HG03571 (cell line): ENCODE measurements at regions not wholly inside any gene's neighbourhood (a gene's known extent, or its start where the extent isn't known, plus 50 kb on each side); places are given as distances from the start of the nearest gene placed in this dataset.
"Not testable (repeated sequence)": the region's sequence is repeated elsewhere in the genome, so short reads cannot be mapped to it uniquely, and the experiment has no call there.

Experiments
- ATAC-seq: cut with Tn5 transposase; IDR thresholded peaks from one replicate; pipeline ENCODE4 v1.9.1; 2021; ENCODE audit not compliant: unreplicated experiment

DNA sequence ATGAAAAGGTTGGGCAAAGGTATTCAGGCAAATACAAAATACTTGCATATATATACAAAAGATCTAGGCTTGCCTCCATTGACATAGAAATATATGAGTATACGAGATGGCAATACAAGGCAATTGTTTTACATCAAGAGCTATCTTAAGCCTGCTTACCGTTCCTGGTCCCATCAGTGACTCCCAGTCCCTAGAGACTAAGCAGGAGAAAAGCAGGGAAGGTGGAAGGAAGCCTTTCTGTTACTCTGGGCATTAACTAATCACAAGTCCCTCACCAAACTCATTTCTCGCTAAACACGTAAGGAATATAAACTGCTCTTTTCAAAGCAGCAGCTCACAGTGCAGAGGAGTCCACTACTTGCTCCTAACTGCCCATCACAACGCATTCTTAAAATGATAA is 125.2 kb downstream of the ZNF608 start:
- ATAC-seq, result no peak

GRCh38 chr5:124620743-124621142 is 125.7 kb downstream of the ZNF608 start:
- no peak for ATAC-seq

DNA sequence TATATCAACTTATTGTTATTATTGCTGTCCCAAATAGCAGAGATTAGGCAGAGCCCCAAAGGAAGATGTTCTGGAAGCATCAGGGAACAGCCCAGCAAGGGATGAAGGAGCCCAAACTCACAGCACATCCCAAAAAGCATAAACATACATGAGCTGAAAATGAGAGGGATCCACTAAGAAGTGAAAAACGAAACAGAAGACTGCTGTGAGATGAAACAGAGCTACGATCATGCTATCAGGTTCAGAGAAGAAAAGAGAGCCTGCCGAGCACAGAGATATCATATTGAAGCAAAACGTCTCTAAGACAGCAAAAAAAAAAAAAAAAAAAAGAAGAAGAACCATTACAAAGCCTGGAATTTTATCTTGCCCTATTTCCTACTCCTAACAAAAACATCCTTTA is 127.3 kb downstream of the ZNF608 start:
- no peak for ATAC-seq

GRCh38 chr5:124617787-124618186 is 128.7 kb downstream of the ZNF608 start:
- no peak for ATAC-seq

GRCh38 chr5:124614836-124615385 is 131.5 kb downstream of the ZNF608 start:
- no peak for ATAC-seq

GRCh38 chr5:124614105-124614504 is 132.3 kb downstream of the ZNF608 start:
- ATAC-seq, result no peak

DNA sequence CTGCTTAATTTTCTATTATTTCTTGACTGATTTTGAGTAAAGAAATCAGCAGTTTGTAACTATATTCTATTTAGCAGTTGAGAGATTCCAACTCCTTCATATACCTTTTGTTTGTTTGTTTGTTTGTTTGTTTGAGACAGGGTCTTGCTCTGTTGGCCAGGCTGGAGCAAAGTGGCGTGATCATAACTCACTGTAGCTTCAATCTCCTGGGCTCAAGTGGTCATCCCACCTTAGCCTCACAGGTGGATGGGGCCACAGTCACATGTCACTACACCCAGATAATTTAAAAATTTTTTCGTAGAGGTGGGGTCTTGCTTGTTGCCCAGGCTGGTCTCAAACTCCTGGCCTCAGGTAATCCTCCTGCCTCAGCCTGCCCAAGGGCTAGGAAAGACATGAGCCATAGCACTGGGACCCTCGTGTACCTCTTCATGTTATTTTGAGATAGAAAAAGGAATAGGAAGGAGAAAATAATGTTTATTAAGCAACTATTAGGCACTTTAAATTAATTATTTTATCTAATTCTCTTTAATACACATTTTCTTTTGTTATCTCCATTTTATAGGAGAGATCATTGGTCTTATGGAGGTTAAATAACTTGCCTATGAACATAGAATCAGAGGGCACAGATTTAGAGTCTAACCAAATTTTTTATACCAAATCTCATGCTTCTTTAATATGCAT is 133.0 kb downstream of the ZNF608 start:
- ATAC-seq, result no peak

- no peak for ATAC-seq
These were observed 134.4 kb downstream of the ZNF608 start for GRCh38 chr5:124612023-124612422.

- ATAC-seq, result not testable (repeated sequence)
These were observed 135.2 kb downstream of the ZNF608 start for GRCh38 chr5:124611262-124611661.

- not testable (repeated sequence) for ATAC-seq
These were observed 136.8 kb downstream of the ZNF608 start for GRCh38 chr5:124609685-124610084.

DNA sequence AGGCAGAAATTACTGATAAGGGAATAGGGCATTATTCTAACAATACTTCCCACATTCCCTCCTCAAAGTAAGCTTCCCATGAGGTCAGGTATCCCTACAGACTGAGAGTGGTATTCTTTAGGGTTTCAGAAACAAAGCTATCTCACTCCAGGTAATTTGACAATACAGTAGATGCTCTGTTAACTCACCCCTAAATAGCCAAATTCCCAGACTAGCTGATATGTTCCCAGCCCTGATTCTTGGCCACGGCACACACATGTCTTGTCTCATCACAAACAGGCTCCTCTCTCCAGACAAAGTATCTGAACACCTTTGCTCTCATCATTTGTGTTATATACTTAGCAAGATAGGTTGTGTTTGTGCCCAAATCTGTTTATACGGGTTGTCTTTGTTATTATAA is 139.9 kb downstream of the ZNF608 start:
- ATAC-seq, result no peak

- ATAC-seq, result no peak
These were observed 140.3 kb downstream of the ZNF608 start for GRCh38 chr5:124606093-124606492.

DNA sequence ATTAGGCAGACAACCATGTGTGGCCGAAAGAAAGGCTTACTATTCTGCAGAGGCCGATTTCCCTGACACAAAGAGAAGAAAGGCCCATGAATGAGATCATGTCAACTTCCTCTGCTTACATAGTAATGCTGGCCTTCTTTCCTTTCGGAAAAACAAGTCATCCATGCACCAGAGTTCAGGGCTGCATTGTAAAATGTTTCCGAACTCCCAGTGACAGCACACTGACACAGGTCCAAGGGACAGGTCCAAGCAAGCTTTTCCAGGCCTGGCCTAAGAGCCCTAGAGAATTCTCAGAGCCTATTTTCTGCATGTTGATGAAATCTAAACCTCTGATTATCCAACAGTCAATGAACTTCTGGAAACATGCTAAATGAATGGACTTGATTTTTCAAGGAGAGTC is 140.9 kb downstream of the ZNF608 start:
- no peak for ATAC-seq

GRCh38 chr5:124604419-124604818 is 142.0 kb downstream of the ZNF608 start:
- no peak for ATAC-seq

- no peak for ATAC-seq
These were observed 143.4 kb downstream of the ZNF608 start for GRCh38 chr5:124602925-124603650.

- no peak for ATAC-seq
These were observed 147.1 kb downstream of the ZNF608 start for GRCh38 chr5:124599028-124599973.

DNA sequence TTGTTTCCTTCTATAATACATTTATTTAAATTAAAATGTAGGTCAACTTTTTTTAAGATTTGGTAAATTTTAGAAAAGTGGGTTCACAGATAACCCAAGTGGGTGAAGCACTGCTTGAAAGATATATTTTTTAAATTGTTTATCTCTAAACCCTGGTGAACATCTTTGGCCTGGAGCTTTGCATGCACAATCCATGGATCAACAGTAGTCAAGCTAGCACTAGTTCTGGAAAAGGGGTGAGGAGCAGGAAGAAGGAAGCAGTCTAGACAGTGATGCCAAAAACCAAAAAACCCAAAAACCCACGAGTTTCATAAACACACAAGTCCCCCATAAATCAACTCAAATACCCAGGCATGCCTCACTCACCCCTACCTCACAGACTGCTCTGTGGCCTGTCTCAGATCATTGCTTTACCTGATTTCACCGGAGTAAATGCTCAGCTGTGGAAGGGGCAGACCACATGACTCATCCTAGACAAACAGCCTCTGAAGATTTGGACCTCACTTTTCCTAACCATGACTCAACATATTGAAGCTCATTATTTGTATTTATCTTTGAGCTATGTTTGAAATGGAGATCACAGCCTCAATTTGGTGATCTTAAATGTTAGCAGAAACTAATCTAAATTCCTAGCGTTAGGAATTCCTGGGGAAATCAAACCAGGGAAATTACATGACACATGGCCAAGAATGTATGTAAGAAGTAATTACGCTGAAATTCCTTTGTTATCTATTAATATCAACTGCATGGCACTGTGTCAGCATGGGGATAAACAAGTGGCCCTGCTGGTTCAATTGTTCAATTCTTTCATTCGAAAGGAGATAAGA is 149.6 kb downstream of the ZNF608 start:
- no peak for ATAC-seq

DNA sequence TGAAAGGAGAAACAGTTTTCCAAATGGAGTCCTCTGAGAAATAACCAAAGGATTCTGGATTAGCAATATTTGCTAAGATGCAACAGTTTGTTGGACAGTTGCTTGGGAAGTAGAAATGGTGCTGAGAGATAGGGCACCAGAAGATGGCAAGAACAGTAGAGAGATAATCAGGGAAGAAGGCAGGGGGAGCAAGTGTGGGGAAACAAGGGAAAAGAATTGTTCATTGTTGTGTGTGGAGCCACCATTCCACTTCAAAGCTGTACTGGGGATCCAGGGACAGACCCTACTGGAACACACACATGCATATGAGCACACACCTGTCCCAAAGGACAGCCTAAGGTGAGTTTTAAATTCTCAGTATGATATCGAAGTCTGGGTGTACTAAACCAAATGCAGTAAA is 152.5 kb downstream of the ZNF608 start:
- no peak for ATAC-seq

- no peak for ATAC-seq
These were observed 153.5 kb downstream of the ZNF608 start for GRCh38 chr5:124592891-124593290.

GRCh38 chr5:124591583-124591982 is 154.9 kb downstream of the ZNF608 start:
- no peak for ATAC-seq
